ENCODE measurements at regions not wholly inside any gene's neighbourhood (a gene's known extent, or its start where the extent isn't known, plus 50 kb on each side); places are given as distances from the start of the nearest gene placed in this dataset.

- Histone ChIP-seq H3K79me1 (ENCODE audit: low read depth in 1 of 2, low read length in 2 of 2) (no peaks in the 10 kb centered on the region), H4K20me1 (ENCODE audit: insufficient read depth, low read length) (no peaks in the 10 kb centered on the region), H2BK15ac (ENCODE audit: low read depth, low read length) (no peak overlapping the region), H3K27ac (ENCODE audit: insufficient read depth, low read length) (no peak overlapping the region), H2BK20ac (ENCODE audit: low read depth, low read length) (no peak overlapping the region), H3K18ac (ENCODE audit: low read depth, low read length) (no peak overlapping the region), H2AK5ac (ENCODE audit: low read depth, low read length) (no peak overlapping the region), H3K4me3 (ENCODE audit: insufficient read depth, low read depth, low read length) (no peak overlapping the region), H3K9me3 (ENCODE audit: control insufficient read depth, insufficient read depth, low read length) (no peaks in the 10 kb centered on the region), H3K27me3 (ENCODE audit: control insufficient read depth, insufficient read depth, low read length) (no peaks in the 10 kb centered on the region), H4K91ac (ENCODE audit: insufficient read depth, low read depth, low read length) (no peak overlapping the region), H2AK9ac (replicated peaks; ENCODE audit: low read depth, low read length, poor library complexity) (no peak overlapping the region), H3K36me3 (ENCODE audit: control insufficient read depth, insufficient read depth, low read length) (no peaks in the 10 kb centered on the region), H3K9ac (ENCODE audit: low read depth, low read length) (no peak overlapping the region), H3K4me1 (ENCODE audit: control insufficient read depth, insufficient read depth, low read length) (no peaks in the 10 kb centered on the region), H3K14ac (replicated peaks; ENCODE audit: low read depth, low read length) (no peak overlapping the region), H4K5ac (ENCODE audit: low read depth, low read length) (no peak overlapping the region), H2AFZ (replicated peaks; ENCODE audit: low read length, poor library complexity) (no peak overlapping the region), H4K8ac (ENCODE audit: low read depth in 2 of 2, low read length in 2 of 2) (no peak overlapping the region), H3K4me2 (ENCODE audit: low read depth, low read length) (no peak overlapping the region), H3K9me1 (ENCODE audit: insufficient read depth, low read length) (no peaks in the 10 kb centered on the region), H2BK5ac (ENCODE audit: low read depth, low read length, poor library complexity, severe bottlenecking) (no peak overlapping the region), H3K23ac (ENCODE audit: low read depth, low read length) (no peak overlapping the region), H2BK120ac (ENCODE audit: low read depth, low read length) (no peak overlapping the region), H3K4ac (ENCODE audit: low read depth, low read length) (no peak overlapping the region), H3K56ac (ENCODE audit: extremely low read depth, insufficient read depth, low read length) (no peak overlapping the region)
- ChIA-PET POLR2A (ENCODE audit: unreplicated experiment) (no interaction called here), CTCF (no interaction called here)
- no peak for DNase-seq
- BruUV-seq (replicated peaks), result no TSS peak
- ATAC-seq (ENCODE audit: low read depth), result no peak
- dilution Hi-C loops (cut with HindIII; ENCODE audit: low sequenced_read_pairs, unreplicated experiment) (no loop called here), intact Hi-C loops (cut with micrococcal nuclease) (loop anchor here (10.0 kb wide), 1 partner anchor 592 kb away; the partner anchor contains the start of gene BASP1), in situ Hi-C loops (cut with MboI; ENCODE audit: low sequenced_read_pairs) (no loop called here)
- TF ChIP-seq NFE2L2 (IDR thresholded peaks at IDR 0.05; ENCODE audit: low read depth, low read length) (no peak), MAZ (IDR thresholded peaks at IDR 0.05; ENCODE audit: borderline replicate concordance, low read depth, low read length) (no peak), RAD21 (IDR thresholded peaks at IDR 0.05; ENCODE audit: low read length) (no peak), MAFK (IDR thresholded peaks at IDR 0.05; ENCODE audit: low read depth, low read length) (no peak), CTCF (conservative IDR thresholded peaks at IDR 0.05; ENCODE audit: low read depth, low read length) (no peak), CEBPB (IDR thresholded peaks at IDR 0.05; ENCODE audit: low read depth, low read length) (no peak), POLR2A (IDR thresholded peaks at IDR 0.05; ENCODE audit: low read depth, low read length) (no peak), RCOR1 (IDR thresholded peaks at IDR 0.05; ENCODE audit: insufficient replicate concordance, low read length) (no peak), RFX5 (IDR thresholded peaks at IDR 0.05; ENCODE audit: low read depth, low read length) (no peak), BHLHE40 (IDR thresholded peaks at IDR 0.05; ENCODE audit: low read depth, low read length) (no peak), USF2 (IDR thresholded peaks at IDR 0.05; ENCODE audit: low read depth, low read length) (no peak), ELK1 (IDR thresholded peaks at IDR 0.05; ENCODE audit: borderline replicate concordance, low read depth, low read length) (no peak), MXI1 (IDR thresholded peaks at IDR 0.05; ENCODE audit: borderline replicate concordance, low read depth, low read length) (no peak), FOS (IDR thresholded peaks at IDR 0.05; ENCODE audit: low read depth, low read length) (no peak), SMC3 (IDR thresholded peaks at IDR 0.05; ENCODE audit: low read depth, low read length) (no peak), CHD1 (IDR thresholded peaks at IDR 0.05; ENCODE audit: low read depth, low read length) (no peak)
- 67% methylated on average over 1 of the region's 5 CpGs; no CpG with 5 or more reads in 1 of the 2 experiments for WGBS, 2 experiments (ENCODE audit: extremely low coverage in 2 of 2, insufficient read length in 1 of 2)
Measured at GRCh38 chr5:17806818-17807468, 172.7 kb downstream of the TAF11L14 start.

Data from IMR-90 (cell line).